GM19238 (cell line): ENCODE measurements at regions not wholly inside any gene's neighbourhood (a gene's known extent, or its start where the extent isn't known, plus 50 kb on each side); places are given as distances from the start of the nearest gene placed in this dataset.

Experiments used
- DNase-seq: peaks from one replicate; pipeline ENCODE4 v3.0.0; 2011; ENCODE audit warnings: low spot score; ENCODE audit not compliant: insufficient read length

- DNase-seq = no peak
Observed at GRCh38 chr11:106216281-106216680, 138.8 kb downstream of the AASDHPPT start.

GRCh38 chr11:106217456-106217855, 140.0 kb downstream of the AASDHPPT start:
- no peak for DNase-seq

DNA sequence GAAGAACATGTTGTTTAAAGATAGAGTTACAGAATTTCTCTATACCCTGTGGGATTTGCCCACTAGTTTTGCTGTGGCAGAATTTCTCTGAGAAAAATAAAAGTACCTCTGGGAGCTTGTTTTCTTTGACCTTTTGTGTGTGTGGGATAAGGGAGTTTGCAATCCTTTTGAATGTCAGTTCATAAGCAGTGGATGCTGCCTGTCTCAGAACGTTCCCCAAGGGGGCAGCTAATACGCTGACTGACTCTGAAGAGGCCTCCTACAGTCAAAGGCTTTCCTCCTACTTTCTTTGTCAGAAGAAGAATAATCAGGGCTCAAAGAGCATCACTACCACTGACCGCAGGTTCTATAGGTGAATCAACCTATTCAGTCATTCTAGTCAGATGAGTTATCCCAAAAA, 140.6 kb downstream of the AASDHPPT start:
- no peak for DNase-seq

DNA sequence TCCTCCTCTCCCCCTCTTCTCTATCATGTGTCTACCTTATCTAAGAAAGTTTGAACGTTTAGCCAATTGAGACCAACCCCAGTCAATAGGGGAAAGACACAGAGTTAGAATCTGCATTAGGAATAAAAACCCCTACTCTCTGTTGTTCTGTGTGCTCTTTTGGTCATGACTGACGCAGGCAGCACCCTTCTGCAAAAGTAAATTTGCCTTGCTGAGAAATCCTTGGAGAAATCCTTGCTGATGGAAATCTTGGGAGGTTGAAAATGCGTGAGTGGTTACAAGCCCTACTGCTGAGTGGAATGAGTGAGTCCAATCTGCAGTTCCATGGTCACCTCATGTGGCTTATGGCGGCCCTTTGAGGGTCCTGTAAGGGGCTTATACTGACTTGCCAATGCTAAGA, 145.2 kb downstream of the AASDHPPT start:
- no peak for DNase-seq

DNA sequence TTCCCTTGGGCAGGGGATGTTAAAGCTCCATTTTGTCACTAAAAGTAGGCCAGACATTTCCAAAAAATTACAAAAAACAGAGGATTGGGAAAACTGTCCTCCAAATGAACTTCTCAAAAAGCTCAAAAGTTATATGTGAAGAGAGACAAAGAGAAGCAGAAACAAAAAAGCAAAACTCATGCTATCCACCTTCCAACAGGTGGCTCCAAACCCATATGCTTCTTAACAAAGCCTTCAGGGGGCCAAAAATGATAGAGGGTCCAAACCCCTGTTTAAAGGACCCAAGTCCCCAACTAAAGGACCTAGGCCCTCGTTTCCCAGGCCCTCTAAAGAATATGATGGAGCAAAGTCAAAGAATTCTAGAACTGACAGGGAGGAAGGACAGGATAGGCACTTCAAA, 146.7 kb downstream of the AASDHPPT start:
- no peak for DNase-seq

DNA sequence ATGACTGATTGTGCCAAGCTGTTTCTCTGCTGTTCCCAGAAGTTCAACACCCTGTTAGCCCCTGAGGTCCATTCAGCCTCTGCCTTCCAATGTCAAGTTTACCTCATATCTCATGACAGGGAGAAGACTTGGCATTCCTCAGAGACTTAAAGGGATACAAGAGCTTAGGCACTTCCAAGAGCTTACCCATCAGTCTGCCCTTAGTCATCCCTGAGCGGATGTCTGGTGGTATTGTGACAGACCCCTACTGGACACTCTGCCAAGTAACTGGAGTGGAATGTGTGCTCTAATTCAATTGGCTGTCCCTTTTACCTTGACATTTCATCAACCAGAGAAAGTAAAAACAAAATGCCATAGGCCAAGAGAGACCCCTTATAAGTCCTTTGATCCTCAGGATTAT, 151.5 kb downstream of the AASDHPPT start:
- DNase-seq = no peak

DNA sequence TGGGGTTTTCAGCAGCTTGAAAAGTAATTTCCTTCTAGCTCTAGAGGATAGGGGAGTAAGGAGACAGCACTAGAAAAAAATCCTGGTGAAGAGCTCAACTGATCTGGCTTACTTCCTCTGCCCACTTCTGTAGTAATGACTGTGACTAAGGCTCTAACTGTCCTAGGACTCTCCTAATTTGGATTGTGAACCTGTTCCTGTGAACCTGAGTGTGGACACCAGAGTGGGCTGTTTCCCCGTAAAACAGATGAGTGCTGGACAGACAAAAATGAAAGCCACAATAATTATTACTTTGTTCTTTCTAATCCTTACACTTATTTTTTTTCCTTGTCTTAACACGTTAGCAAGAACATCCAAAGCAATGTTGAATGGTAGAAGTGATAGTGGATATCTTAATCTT, 154.1 kb downstream of the AASDHPPT start:
- no peak for DNase-seq

- DNase-seq = no peak
Observed at GRCh38 chr11:106233191-106233590, 155.7 kb downstream of the AASDHPPT start.

- no peak for DNase-seq
Observed at GRCh38 chr11:106234794-106235193, 157.3 kb downstream of the AASDHPPT start.

DNA sequence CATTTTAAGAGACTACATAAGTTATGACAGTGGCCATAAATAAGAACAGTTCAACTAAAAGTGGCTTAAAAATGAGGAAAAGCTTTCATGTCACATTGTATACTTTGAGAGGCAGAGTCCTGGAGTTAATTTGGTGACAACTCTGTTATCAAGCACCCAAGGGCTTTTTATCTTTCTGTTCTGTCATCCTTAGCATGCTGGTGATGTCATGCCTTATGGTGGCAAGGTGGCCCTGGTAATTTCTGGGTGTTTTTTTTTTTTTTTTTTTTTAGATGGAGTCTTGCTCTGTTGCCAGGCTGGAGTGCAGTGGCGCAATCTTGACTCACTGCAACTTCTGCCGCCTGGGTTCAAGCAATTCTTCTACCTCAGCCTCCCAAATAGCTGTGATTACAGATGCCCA, 158.8 kb downstream of the AASDHPPT start:
- no peak for DNase-seq

DNA sequence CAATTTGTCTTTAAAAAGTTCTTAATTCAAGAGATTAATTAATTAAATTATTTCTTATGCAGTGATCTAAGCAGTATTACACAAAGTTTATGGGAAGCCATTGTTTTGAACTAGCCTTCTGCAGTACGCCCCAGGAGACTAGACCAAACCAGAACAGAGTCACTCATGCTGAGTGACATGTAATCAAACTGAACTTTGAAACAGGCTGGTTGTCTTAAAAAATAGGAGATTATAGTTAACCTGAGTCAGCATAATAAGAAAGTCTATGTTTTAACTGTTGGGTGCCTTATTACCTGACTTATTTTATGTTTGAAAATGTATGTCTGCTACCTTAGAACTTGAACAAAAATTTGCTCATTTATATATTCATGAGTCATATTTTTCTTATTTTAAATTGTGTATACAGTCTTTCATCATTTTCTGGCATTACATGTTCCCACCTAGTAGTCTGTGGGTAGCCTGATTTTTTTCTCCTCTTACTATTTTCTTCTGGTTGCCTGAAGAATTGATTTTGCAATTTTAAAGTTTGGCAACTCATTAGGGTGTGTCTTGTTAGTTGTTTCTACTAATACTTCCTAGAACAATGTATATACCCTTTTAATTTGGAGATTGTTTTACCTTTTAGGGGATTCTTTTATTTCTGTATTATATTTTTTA, 161.4 kb downstream of the AASDHPPT start:
- DNase-seq = no peak

GRCh38 chr11:106241601-106242257, 164.3 kb downstream of the AASDHPPT start:
- no peak for DNase-seq

DNA sequence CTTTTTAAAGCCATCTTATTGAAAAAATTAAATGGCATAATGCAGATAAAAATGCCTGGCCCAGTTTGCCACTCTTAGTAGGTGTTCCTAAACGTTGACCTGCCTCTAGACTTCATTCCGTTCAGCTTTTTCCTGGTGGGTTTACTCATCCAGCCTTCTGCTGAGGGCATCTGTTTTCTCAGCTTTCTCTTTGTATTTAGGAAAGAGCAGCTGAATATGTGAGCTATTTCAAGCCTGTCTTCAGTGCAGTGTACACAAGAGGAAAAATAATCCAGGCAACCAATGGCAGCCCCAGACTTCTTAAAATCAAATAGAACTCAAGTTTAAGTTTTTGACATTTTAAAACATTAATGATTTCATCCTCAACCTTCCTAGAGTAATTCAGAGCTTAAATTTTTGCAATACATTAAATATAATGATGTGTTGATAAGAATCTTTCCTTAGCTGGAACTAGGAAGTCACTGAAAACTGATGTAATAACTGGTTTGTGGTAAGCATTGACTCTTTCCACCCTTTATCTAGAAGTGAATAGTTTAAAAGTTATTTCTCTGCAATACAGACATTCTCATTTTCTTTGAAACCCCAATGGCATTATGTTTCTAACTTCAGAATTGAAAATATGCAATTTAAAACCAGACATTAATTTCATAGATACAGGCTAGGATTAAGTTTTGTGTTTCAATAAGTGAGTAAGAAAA, 165.4 kb downstream of the AASDHPPT start:
- no peak for DNase-seq

GRCh38 chr11:106246495-106246894, 169.0 kb downstream of the AASDHPPT start:
- no peak for DNase-seq

DNA sequence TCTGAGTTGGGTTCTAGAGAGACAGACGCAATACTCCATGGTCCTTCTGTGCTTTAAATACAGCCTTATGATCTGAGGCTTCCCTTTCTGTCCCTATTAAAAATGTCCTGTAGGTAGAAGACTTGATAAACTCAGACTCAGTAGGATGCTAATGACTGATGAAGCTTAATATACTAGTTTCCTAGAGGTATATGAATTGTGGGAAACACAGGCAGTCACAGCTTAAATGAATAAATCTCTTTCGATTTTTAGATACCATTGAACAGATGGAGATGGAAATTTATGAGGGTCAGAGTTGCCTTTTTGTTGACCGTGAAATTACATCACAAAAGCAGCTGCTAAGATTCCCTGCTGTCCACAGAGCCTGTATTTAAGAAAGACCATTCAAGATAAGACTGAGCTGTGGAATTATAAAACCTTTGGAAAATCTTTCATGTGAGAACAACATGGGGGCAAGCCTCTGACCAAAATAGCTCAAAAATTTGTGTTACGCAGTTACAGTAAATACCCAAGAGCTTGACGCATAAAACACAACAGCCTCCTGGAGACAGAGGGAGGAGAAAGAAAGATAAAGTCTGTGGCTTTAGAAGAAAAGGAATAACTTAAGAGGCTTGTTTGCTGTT, 172.3 kb downstream of the AASDHPPT start:
- no peak for DNase-seq

DNA sequence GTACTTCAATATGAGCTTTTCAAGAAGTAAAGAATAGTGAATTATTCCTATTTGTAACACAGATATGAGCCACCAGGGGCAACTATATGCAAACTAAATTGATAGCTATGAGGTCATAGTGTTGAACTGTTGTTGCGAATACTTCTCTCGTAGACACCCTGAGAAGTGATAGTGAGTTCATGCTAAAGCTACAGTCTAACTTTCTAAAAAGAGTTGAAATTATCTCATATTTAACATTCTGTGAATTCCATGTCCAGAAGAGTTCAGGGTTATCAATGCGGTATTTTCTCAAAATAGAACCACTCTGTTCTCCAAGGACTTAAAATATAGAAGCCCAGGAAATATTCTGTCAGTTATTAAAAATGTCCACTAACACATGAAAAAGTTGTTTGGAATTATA, 185.4 kb downstream of the AASDHPPT start:
- no peak for DNase-seq

- DNase-seq = no peak
Observed at GRCh38 chr11:106263527-106263926, 186.1 kb downstream of the AASDHPPT start.

GRCh38 chr11:106271086-106271485, 193.6 kb downstream of the AASDHPPT start:
- no peak for DNase-seq

DNA sequence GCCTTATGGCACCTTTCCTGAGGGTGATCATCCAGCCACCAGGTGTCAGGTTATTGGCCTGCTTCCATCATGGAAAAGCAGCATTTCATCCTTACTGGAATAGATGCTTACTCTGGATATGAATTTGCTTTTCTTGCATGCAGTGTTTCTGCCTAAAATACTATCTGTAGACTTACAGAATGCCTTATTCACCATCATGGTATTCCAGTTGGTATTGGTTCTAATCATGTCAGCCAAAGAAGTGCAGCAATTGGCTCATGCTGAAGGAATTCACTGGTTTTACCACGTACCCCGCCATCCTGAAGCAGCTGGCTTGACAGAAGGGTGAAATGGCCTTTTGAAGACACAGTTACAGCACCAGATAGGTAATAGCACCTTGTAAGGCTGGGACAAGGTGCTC, 194.2 kb downstream of the AASDHPPT start:
- no peak for DNase-seq

GRCh38 chr11:106275151-106275550, 197.7 kb downstream of the AASDHPPT start:
- DNase-seq = no peak

DNA sequence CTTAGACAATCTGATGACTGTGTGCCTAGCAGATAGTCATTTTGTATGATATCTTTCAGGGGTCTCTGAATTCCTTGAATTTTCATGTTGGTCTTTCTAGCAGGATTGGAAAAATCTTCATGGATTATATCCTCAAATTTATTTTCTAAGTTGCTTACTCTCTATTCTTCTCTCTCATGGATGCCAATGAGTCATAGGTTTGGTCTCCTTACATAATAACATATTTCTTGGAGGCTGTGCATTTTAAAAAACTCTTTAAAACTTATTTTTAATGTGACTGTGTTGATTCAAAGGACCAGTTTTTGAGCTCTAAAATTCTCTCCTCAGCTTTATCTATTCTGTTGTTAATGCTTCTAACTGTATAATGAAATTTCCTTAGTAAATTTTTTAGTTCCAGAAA, 198.7 kb downstream of the AASDHPPT start:
- no peak for DNase-seq

DNA sequence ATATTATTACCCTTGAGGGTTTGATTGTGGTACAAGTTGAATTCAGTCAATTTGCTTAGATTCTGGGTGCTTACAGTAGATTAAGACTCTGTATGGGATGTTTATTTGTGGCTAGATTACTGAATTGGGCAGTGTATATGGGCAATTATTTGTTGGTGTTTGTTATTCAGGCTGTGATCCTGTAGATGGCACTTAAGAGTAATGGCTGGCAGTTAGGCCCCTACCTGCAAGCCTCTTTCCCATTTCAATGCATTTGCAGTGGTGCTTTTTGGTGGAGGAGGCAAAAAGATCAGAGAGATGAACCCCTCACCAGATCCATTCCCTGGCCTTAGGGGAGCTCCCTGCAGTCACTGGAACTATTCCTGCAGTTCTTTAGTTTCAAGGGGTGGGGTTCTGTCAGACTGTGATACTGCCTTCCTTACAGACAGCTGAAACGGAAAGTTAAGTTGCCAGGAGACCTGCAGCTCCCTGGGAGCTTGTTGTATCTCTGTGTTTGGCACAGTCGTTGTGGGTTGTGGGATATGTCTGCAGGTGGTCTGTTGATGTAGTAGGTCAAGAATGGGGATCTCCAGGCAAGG, 199.5 kb downstream of the AASDHPPT start:
- DNase-seq = no peak
